A549 (cell line): ENCODE measurements at regions not wholly inside any gene's neighbourhood (a gene's known extent, or its start where the extent isn't known, plus 50 kb on each side); places are given as distances from the start of the nearest gene placed in this dataset.

ENCODE experiments used
- BHLHE40 ChIP-seq: IDR thresholded peaks from 2 replicates; pipeline ENCODE4 v1.6.1; 2012; ENCODE audit warnings: low read depth, low read length, inconsistent platforms
- CBX8 ChIP-seq: fragments of 200-600 bp; sonication (generic); IDR thresholded peaks from 2 replicates; pipeline ENCODE4 v1.6.1; 2016
- CTCF ChIP-seq: fragments of >200 bp; sonication (Bioruptor Twin); formaldehyde crosslinking; IDR thresholded peaks from 3 replicates; pipeline ENCODE4 v1.5.1; 2016
- HDAC2 ChIP-seq: fragments of 200-600 bp; sonication (generic); IDR thresholded peaks from 2 replicates; pipeline ENCODE4 v1.6.1; 2016
- HMGXB4 ChIP-seq: fragments of 250-450 bp; sonication (Bioruptor Pico); IDR thresholded peaks from 2 replicates; pipeline ENCODE4 v1.5.0; 2021; ENCODE audit warnings: mild to moderate bottlenecking, moderate library complexity, borderline replicate concordance
- JUN ChIP-seq, 2 experiments: fragments of >200 bp; sonication (Bioruptor Twin); formaldehyde crosslinking; IDR thresholded peaks; 2 replicates in 1 of 2; 3 replicates in 1 of 2; pipeline ENCODE4 v1.6.1; 2016 to 2017
- MAZ ChIP-seq: fragments of 150-350 bp; IDR thresholded peaks from 2 replicates; pipeline ENCODE4 v1.6.1; 2014; ENCODE audit warnings: antibody characterized with exemption, low read depth, low read length, borderline replicate concordance
- MYC ChIP-seq: IDR thresholded peaks from 2 replicates; pipeline ENCODE4 v1.6.1; 2012; ENCODE audit warnings: mild to moderate bottlenecking, inconsistent platforms, low read length, improper control_type of control experiment, borderline replicate concordance
- NFE2L2 ChIP-seq: fragments of 150-350 bp; conservative IDR thresholded peaks from 2 replicates; pipeline ENCODE4 v1.6.1; 2014; ENCODE audit warnings: low read length
- POLR2A ChIP-seq: IDR thresholded peaks from 2 replicates; pipeline ENCODE4 v1.6.1; 2012; ENCODE audit warnings: mild to moderate bottlenecking, low read length
- SMC3 ChIP-seq: fragments of >200 bp; sonication (Bioruptor Twin); formaldehyde crosslinking; IDR thresholded peaks from 3 replicates; pipeline ENCODE4 v1.6.1; 2018; ENCODE audit warnings: inconsistent platforms

GRCh38 chr13:72004784-72005374 lies 137.9 kb upstream of the DACH1 start:
- TF ChIP-seq POLR2A (no peak), BHLHE40 (no peak), HMGXB4 (CRISPR knock-in tag) (no peak), MYC (no peak), CTCF (no peak), MAZ (no peak), NFE2L2 (no peak), CBX8 (no peak), HDAC2 (no peak), JUN (IDR thresholded peaks at IDR 0.05) (no peak), SMC3 (no peak)
